Smooth muscle cell (in vitro differentiated cells): ENCODE measurements at regions not wholly inside any gene's neighbourhood (a gene's known extent, or its start where the extent isn't known, plus 50 kb on each side); places are given as distances from the start of the nearest gene placed in this dataset.
"Not testable (repeated sequence)": the region's sequence is repeated elsewhere in the genome, so short reads cannot be mapped to it uniquely, and the experiment has no call there.

ENCODE experiments used
- DNase-seq: peaks from one replicate; lab custom pipeline; 2025; ENCODE audit not compliant: unreplicated experiment; lab: John Stamatoyannopoulos, UW
- H2AFZ ChIP-seq: fragments of 200-600 bp; sonication (generic); 2 replicates; pipeline ENCODE4 v1.6.0; 2016; ENCODE audit warnings: antibody characterized with exemption, low read depth, mild to moderate bottlenecking
- H3F3A ChIP-seq: fragments of 200-600 bp; sonication (generic); 2 replicates; pipeline ENCODE4 v1.6.0; 2017; ENCODE audit warnings: antibody characterized with exemption, low read depth
- H3K27ac ChIP-seq: fragments of 200-600 bp; sonication (generic); 2 replicates; pipeline ENCODE4 v1.5.1; 2016; ENCODE audit warnings: low read depth, mild to moderate bottlenecking
- H3K27me3 ChIP-seq: fragments of 200-600 bp; sonication (generic); 2 replicates; pipeline ENCODE4 v1.6.1; 2016; ENCODE audit warnings: low read depth, mild to moderate bottlenecking
- H3K36me3 ChIP-seq: fragments of 200-600 bp; sonication (generic); 2 replicates; pipeline ENCODE4 v1.5.1; 2016; ENCODE audit warnings: low read depth
- H3K4me1 ChIP-seq: fragments of 200-600 bp; sonication (generic); 2 replicates; pipeline ENCODE4 v1.5.1; 2016; ENCODE audit warnings: low read depth
- H3K4me2 ChIP-seq: fragments of 200-600 bp; sonication (generic); 2 replicates; pipeline ENCODE4 v1.6.0; 2016; ENCODE audit warnings: mild to moderate bottlenecking
- H3K4me3 ChIP-seq: fragments of 200-600 bp; sonication (generic); 2 replicates; pipeline ENCODE4 v1.5.1; 2016; ENCODE audit warnings: mild to moderate bottlenecking
- H3K79me2 ChIP-seq: fragments of 200-600 bp; sonication (generic); 2 replicates; pipeline ENCODE4 v1.6.0; 2016; ENCODE audit warnings: low read depth, mild to moderate bottlenecking
- H3K9ac ChIP-seq: fragments of 200-600 bp; sonication (generic); 2 replicates; pipeline ENCODE4 v1.6.0; 2016; ENCODE audit warnings: low read depth
- H3K9me3 ChIP-seq: fragments of 200-600 bp; sonication (generic); replicated peaks from 2 replicates; pipeline ENCODE4 v1.5.1; 2016; ENCODE audit warnings: low read depth
- H4K20me1 ChIP-seq: fragments of 200-600 bp; sonication (generic); 2 replicates; pipeline ENCODE4 v1.6.0; 2016; ENCODE audit warnings: low read depth
- CTCF ChIP-seq: fragments of 200-600 bp; sonication (generic); IDR thresholded peaks from 2 replicates; pipeline ENCODE4 v1.5.1; 2017; ENCODE audit warnings: borderline replicate concordance, mild to moderate bottlenecking, antibody characterized with exemption; ENCODE audit not compliant: insufficient read depth, poor library complexity, severe bottlenecking
- WGBS: methylation state at CpG from one replicate; pipeline ENCODE4 v1.1.7; 2016; ENCODE audit warnings: low lambda C conversion rate; 5-methylcytosine and 5-hydroxymethylcytosine counted together

- Histone ChIP-seq H3K4me2 (no peak overlapping the region), H3K27ac (no peak overlapping the region), H3K27me3 (no peaks in the 10 kb centered on the region), H3F3A (no peaks in the 10 kb centered on the region), H3K79me2 (no peaks in the 10 kb centered on the region), H3K9ac (no peak overlapping the region), H3K36me3 (no peaks in the 10 kb centered on the region), H2AFZ (no peak overlapping the region), H3K4me1 (no peaks in the 10 kb centered on the region), H4K20me1 (no peaks in the 10 kb centered on the region), H3K9me3 (no peaks in the 10 kb centered on the region), H3K4me3 (no peak overlapping the region)
- peak; percentile 43 for TF ChIP-seq CTCF
- DNase-seq = no peak
- 33% methylated on average over 4 of the region's 4 CpGs for WGBS
These were observed 542.6 kb downstream of the ZBBX start for GRCh38 chr3:166837535-166837934.

- H3K27me3 ChIP-seq = no peaks in the 10 kb centered on the region
- no peak for DNase-seq
- no peaks in the 10 kb centered on the region for H3K4me1 ChIP-seq
- no peaks in the 10 kb centered on the region for H4K20me1 ChIP-seq
- TF ChIP-seq CTCF = no peak
- no peaks in the 10 kb centered on the region for H3F3A ChIP-seq
- H2AFZ ChIP-seq = no peak overlapping the region
- no peak overlapping the region for H3K4me2 ChIP-seq
- no peaks in the 10 kb centered on the region for H3K79me2 ChIP-seq
- H3K9me3 ChIP-seq = no peaks in the 10 kb centered on the region
- 97% methylated on average over 1 of the region's 1 CpG for WGBS
- no peaks in the 10 kb centered on the region for H3K36me3 ChIP-seq
- H3K9ac ChIP-seq = no peak overlapping the region
- no peak overlapping the region for H3K4me3 ChIP-seq
- H3K27ac ChIP-seq = no peak overlapping the region
These were observed 543.3 kb downstream of the ZBBX start for GRCh38 chr3:166836836-166837235.

GRCh38 chr3:166829896-166830295, 550.2 kb downstream of the ZBBX start:
- Histone ChIP-seq H3K27me3 (no peaks in the 10 kb centered on the region), H3K79me2 (no peaks in the 10 kb centered on the region), H3K36me3 (no peaks in the 10 kb centered on the region), H3K27ac (no peak overlapping the region), H3K9me3 (no peaks in the 10 kb centered on the region), H3F3A (no peaks in the 10 kb centered on the region), H4K20me1 (no peaks in the 10 kb centered on the region), H3K4me2 (no peak overlapping the region), H2AFZ (no peak overlapping the region), H3K4me1 (no peaks in the 10 kb centered on the region), H3K4me3 (no peak overlapping the region), H3K9ac (no peak overlapping the region)
- 89% methylated on average over 3 of the region's 3 CpGs for WGBS
- no peak for TF ChIP-seq CTCF
- no peak for DNase-seq

- Histone ChIP-seq H3K79me2 (no peaks in the 10 kb centered on the region), H3K4me3 (no peak overlapping the region), H3K9ac (no peak overlapping the region), H3K4me1 (no peaks in the 10 kb centered on the region), H3K27me3 (no peaks in the 10 kb centered on the region), H4K20me1 (no peaks in the 10 kb centered on the region), H3K9me3 (no peaks in the 10 kb centered on the region), H3K36me3 (no peaks in the 10 kb centered on the region), H2AFZ (no peak overlapping the region), H3F3A (no peaks in the 10 kb centered on the region), H3K27ac (no peak overlapping the region), H3K4me2 (no peak overlapping the region)
- DNase-seq = no peak
- no peak for TF ChIP-seq CTCF
These were observed 561.6 kb downstream of the ZBBX start for GRCh38 chr3:166818464-166818863.

- 97% methylated on average over 6 of the region's 6 CpGs for whole genome bisulfite sequencing
- not testable (repeated sequence) for H3K9me3 ChIP-seq, H3K4me1 ChIP-seq, H3F3A ChIP-seq, H3K4me2 ChIP-seq, H3K9ac ChIP-seq, H2AFZ ChIP-seq, H3K27me3 ChIP-seq, H3K36me3 ChIP-seq, H4K20me1 ChIP-seq, H3K4me3 ChIP-seq, DNase-seq, H3K27ac ChIP-seq, H3K79me2 ChIP-seq
These were observed 562.8 kb downstream of the ZBBX start for GRCh38 chr3:166817269-166817668.
